Peyer's patch (tissue), 4 donors: ENCODE measurements at regions not wholly inside any gene's neighbourhood (a gene's known extent, or its start where the extent isn't known, plus 50 kb on each side); places are given as distances from the start of the nearest gene placed in this dataset.

ENCODE experiments used
- POLR2A ChIP-seq, 2 donors: fragments of 450-650 bp; IDR thresholded peaks; one replicate each; pipeline ENCODE4 v1.5.1; 2017; ENCODE audit warnings: antibody characterized with exemption in 2 of 2, mild to moderate bottlenecking in 2 of 2, moderate library complexity in 2 of 2
- TF ChIP-seq, protein P1 (sequence below), 6 experiments: fragments of 450-650 bp in 4 of 6; fragments of 200-600 bp in 2 of 6; sonication (generic) in 1 of 6; IDR thresholded peaks; one replicate each; pipeline ENCODE4 v1.5.1; 2017 to 2019; ENCODE audit warnings: antibody characterized with exemption in 6 of 6, mild to moderate bottlenecking in 3 of 6, moderate library complexity in 1 of 6

DNA sequence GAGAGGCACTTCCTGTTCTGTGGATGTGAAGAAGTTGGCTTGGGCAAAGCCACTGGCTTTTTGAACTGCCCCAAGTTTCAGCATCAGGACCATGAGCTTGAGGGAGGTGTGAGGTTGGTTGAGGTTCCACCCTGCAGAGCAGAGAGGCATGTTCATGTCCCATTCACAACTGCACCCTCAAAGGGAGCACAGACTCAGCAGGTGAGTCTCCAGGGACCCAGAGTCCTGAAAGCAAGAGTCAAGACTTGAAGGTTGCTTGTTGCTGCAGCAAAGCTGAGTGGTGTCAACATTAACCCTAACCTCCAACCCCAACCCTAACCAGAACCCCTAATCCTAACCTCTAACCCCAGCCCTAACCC lies 556.3 kb downstream of the BRD1 start:
- TF ChIP-seq, protein P1, sequence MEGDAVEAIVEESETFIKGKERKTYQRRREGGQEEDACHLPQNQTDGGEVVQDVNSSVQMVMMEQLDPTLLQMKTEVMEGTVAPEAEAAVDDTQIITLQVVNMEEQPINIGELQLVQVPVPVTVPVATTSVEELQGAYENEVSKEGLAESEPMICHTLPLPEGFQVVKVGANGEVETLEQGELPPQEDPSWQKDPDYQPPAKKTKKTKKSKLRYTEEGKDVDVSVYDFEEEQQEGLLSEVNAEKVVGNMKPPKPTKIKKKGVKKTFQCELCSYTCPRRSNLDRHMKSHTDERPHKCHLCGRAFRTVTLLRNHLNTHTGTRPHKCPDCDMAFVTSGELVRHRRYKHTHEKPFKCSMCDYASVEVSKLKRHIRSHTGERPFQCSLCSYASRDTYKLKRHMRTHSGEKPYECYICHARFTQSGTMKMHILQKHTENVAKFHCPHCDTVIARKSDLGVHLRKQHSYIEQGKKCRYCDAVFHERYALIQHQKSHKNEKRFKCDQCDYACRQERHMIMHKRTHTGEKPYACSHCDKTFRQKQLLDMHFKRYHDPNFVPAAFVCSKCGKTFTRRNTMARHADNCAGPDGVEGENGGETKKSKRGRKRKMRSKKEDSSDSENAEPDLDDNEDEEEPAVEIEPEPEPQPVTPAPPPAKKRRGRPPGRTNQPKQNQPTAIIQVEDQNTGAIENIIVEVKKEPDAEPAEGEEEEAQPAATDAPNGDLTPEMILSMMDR (IDR thresholded peaks at IDR 0.05): no peak
- no peak for TF ChIP-seq POLR2A (IDR thresholded peaks at IDR 0.05)
